ENCODE measurements at regions not wholly inside any gene's neighbourhood (a gene's known extent, or its start where the extent isn't known, plus 50 kb on each side); places are given as distances from the start of the nearest gene placed in this dataset.

- no peak for TF ChIP-seq POLR2AphosphoS5 (IDR thresholded peaks at IDR 0.05)
- TF ChIP-seq POLR2A (IDR thresholded peaks at IDR 0.05) = no peak
- no peak for TF ChIP-seq CTCF (IDR thresholded peaks at IDR 0.05)
- TF ChIP-seq EP300 (IDR thresholded peaks at IDR 0.05; ENCODE audit: low read depth) = no peak
- intact Hi-C loops (cut with DNase I; ENCODE audit: low total_unique reads) = no loop called here
- H3K36me3 ChIP-seq = no peaks in the 10 kb centered on the region
- WGBS, 2 donors (ENCODE audit: low coverage in 1 of 2) = 79 to 93% methylated on average over 8 to 9 of the region's 9 CpGs
- DNase-seq = no peak
- H3K9me3 ChIP-seq = no peaks in the 10 kb centered on the region
- no peaks in the 10 kb centered on the region for H3K4me1 ChIP-seq
- no peak overlapping the region for H3K4me3 ChIP-seq
- H3K27ac ChIP-seq = no peak overlapping the region
- no peaks in the 10 kb centered on the region for H3K27me3 ChIP-seq
- in situ Hi-C loops (cut with MboI; ENCODE audit: low pct_ligation_motif_present in 1 of 4, low pct_unique_long_range_greater_than_20kb in 1 of 4, low sequenced_read_pairs in 3 of 4) = no loop called here
These were observed 56.4 kb upstream of the FANCC start for GRCh38 chr9:95373782-95374487.

GRCh38 chr9:95373069-95373681 lies 55.7 kb upstream of the FANCC start:
- no peak overlapping the region for H3K27ac ChIP-seq
- DNase-seq = no peak
- no peaks in the 10 kb centered on the region for H3K36me3 ChIP-seq
- intact Hi-C loops (cut with DNase I; ENCODE audit: low total_unique reads) (no loop called here), in situ Hi-C loops (cut with MboI; ENCODE audit: low pct_ligation_motif_present in 1 of 4, low pct_unique_long_range_greater_than_20kb in 1 of 4, low sequenced_read_pairs in 3 of 4) (no loop called here)
- no peaks in the 10 kb centered on the region for H3K9me3 ChIP-seq
- H3K4me3 ChIP-seq = no peak overlapping the region
- 34% methylated on average over 6 of the region's 6 CpGs; no CpG with 5 or more reads in 1 of the 2 donors for WGBS, 2 donors (ENCODE audit: low coverage in 1 of 2)
- TF ChIP-seq POLR2AphosphoS5 (IDR thresholded peaks at IDR 0.05) (no peak), POLR2A (IDR thresholded peaks at IDR 0.05) (no peak), EP300 (IDR thresholded peaks at IDR 0.05; ENCODE audit: low read depth) (no peak), CTCF (IDR thresholded peaks at IDR 0.05) (no peak)
- H3K27me3 ChIP-seq = no peaks in the 10 kb centered on the region
- no peaks in the 10 kb centered on the region for H3K4me1 ChIP-seq

GRCh38 chr9:95370064-95370463 lies 52.6 kb upstream of the FANCC start:
- Histone ChIP-seq H3K27me3 (no peaks in the 10 kb centered on the region), H3K27ac (peak overlapping the region in 1 of 4 donors; percentile 14), H3K4me1 (no peaks in the 10 kb centered on the region), H3K36me3 (peaks cover 0 to under 1% (median 0%) of the 10 kb centered on the region in 4 donors), H3K4me3 (no peak overlapping the region), H3K9me3 (no peaks in the 10 kb centered on the region)
- DNase-seq = no peak
- TF ChIP-seq CTCF (IDR thresholded peaks at IDR 0.05) = no peak
- TF ChIP-seq POLR2A (IDR thresholded peaks at IDR 0.05) = no peak
- TF ChIP-seq EP300 (IDR thresholded peaks at IDR 0.05; ENCODE audit: low read depth) = no peak
- TF ChIP-seq POLR2AphosphoS5 (IDR thresholded peaks at IDR 0.05) = peak in 1 of 3 donors; percentile 22
- intact Hi-C loops (cut with DNase I; ENCODE audit: low total_unique reads) (no loop called here), in situ Hi-C loops (cut with MboI; ENCODE audit: low pct_ligation_motif_present in 1 of 4, low pct_unique_long_range_greater_than_20kb in 1 of 4, low sequenced_read_pairs in 3 of 4) (no loop called here)
- WGBS, 2 donors (ENCODE audit: low coverage in 1 of 2) = 45 to 56% methylated on average over 2 to 4 of the region's 4 CpGs

- TF ChIP-seq POLR2AphosphoS5 (IDR thresholded peaks at IDR 0.05) = no peak
- no peaks in the 10 kb centered on the region for H3K9me3 ChIP-seq
- in situ Hi-C loops (cut with MboI; ENCODE audit: low pct_ligation_motif_present in 1 of 4, low pct_unique_long_range_greater_than_20kb in 1 of 4, low sequenced_read_pairs in 3 of 4) (no loop called here), intact Hi-C loops (cut with DNase I; ENCODE audit: low total_unique reads) (loop anchor here (10.0 kb wide), 1 partner anchor 56 kb away; no protein-coding TSS in a partner anchor)
- H3K27me3 ChIP-seq = peaks cover 5% of the 10 kb centered on the region
- no peak overlapping the region for H3K4me3 ChIP-seq
- 94 to 96% methylated on average over 5 to 19 of the region's 19 CpGs for WGBS, 2 donors (ENCODE audit: low coverage in 1 of 2)
- H3K4me1 ChIP-seq = no peaks in the 10 kb centered on the region
- H3K36me3 ChIP-seq = peaks cover 0 to 2% (median 0%) of the 10 kb centered on the region in 4 donors
- no peak for DNase-seq
- H3K27ac ChIP-seq = no peak overlapping the region
These were observed 51.1 kb upstream of the FANCC start for GRCh38 chr9:95368377-95369160.

All from transverse colon (tissue), 4 donors.